Kidney epithelial cell (primary cell): ENCODE measurements at regions not wholly inside any gene's neighbourhood (a gene's known extent, or its start where the extent isn't known, plus 50 kb on each side); places are given as distances from the start of the nearest gene placed in this dataset.
A peak's percentile ranks its signal among the peaks of the same experiment; 100 is the strongest.

Experiments
- DNase-seq: peaks from one replicate; pipeline ENCODE4 v3.0.0-alpha.2; 2010; ENCODE audit warnings: low read depth
- H3K27me3 ChIP-seq: 2 replicates; pipeline ENCODE4 v1.6.0; 2011; ENCODE audit warnings: low read length; ENCODE audit not compliant: control insufficient read depth, insufficient read depth
- H3K36me3 ChIP-seq: 2 replicates; pipeline ENCODE4 v1.5.1; 2011; ENCODE audit warnings: low read length; ENCODE audit not compliant: control insufficient read depth, insufficient read depth
- H3K4me3 ChIP-seq: 2 replicates; pipeline ENCODE4 v1.5.1; 2011; ENCODE audit warnings: low read depth, mild to moderate bottlenecking, control low read depth, low read length
- TF ChIP-seq, protein P1 (sequence below): IDR thresholded peaks from 2 replicates; pipeline ENCODE4 v1.5.1; 2011; ENCODE audit warnings: mild to moderate bottlenecking, moderate library complexity, low read length, control low read depth, inconsistent platforms; ENCODE audit not compliant: insufficient read depth, poor library complexity, severe bottlenecking

DNA sequence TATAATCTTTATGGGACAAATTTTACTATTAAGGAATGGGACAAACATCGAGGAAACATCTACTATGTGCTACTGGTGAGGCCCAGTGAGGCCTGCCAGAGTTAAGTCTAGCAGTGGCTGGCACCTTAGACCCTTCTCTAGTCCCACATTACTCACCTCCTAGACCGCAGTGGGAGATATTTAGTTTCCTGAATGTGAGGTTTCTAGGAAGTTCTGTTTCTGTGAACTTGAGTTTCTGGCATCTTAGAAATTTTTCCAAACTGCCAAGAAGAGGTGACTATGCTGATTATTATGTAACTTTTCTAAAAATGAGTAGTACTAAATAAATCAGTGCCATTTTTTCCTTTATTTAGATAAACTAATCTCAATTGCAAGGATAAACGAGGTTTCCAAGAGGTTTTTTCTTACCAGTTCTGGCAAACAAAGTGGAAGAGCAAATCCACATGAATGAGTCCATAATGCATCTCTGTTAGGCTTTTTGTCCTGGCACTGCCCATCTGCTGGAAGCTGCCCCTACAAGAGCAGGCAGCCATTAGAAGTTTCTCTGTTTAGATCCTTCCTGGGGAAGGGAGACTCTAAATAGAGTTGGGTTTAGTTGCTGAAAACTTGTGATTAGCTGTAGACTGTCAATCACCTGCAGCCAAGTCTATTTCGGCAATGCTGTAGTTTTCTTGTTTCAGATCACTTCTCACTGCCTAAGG is 348.7 kb downstream of the MAN2A1 start:
- TF ChIP-seq, protein P1, sequence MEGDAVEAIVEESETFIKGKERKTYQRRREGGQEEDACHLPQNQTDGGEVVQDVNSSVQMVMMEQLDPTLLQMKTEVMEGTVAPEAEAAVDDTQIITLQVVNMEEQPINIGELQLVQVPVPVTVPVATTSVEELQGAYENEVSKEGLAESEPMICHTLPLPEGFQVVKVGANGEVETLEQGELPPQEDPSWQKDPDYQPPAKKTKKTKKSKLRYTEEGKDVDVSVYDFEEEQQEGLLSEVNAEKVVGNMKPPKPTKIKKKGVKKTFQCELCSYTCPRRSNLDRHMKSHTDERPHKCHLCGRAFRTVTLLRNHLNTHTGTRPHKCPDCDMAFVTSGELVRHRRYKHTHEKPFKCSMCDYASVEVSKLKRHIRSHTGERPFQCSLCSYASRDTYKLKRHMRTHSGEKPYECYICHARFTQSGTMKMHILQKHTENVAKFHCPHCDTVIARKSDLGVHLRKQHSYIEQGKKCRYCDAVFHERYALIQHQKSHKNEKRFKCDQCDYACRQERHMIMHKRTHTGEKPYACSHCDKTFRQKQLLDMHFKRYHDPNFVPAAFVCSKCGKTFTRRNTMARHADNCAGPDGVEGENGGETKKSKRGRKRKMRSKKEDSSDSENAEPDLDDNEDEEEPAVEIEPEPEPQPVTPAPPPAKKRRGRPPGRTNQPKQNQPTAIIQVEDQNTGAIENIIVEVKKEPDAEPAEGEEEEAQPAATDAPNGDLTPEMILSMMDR: no peak
- Histone ChIP-seq H3K27me3 (no peaks in the 10 kb centered on the region), H3K4me3 (no peak overlapping the region), H3K36me3 (no peaks in the 10 kb centered on the region)
- DNase-seq: no peak

DNA sequence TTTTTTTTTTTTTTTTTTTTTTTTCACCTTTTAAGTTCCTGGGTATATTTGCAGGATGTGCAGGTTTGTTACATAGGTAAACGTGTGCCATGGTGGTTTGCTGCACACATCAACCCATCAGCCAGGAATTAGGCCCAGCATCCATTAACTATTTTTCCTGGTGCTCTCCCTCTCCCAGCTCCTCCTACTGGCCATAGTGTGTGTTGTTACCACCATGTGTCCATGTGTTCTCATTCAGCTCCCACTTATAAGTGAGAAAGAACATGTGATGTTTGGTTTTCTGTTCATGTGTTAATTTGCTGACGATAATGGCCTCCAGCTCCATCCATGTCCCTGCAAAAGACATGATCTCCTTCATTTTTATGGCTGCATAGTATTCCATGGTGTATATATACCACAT is 350.5 kb downstream of the MAN2A1 start:
- no peak for DNase-seq

DNA sequence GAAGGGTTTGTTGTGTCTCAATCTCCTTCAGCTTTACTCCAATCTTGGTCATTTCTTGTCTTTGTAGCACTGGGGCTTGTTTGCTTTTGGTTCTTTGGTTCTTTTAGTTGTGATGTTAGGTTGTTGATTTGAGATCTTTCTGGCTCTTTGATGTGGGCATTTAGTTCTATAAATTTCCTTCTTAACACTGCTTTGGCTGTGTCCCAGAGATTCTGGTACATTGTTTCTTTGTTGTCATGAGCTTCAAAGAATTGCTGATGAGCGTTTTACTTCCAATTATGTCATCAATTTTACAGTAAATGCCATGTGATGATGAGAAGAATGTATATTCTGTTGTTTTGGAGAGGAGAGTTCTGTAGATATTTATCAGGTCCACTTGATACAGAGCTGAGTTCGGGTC is 353.3 kb downstream of the MAN2A1 start:
- no peak for DNase-seq
- H3K27me3 ChIP-seq: no peaks in the 10 kb centered on the region
- H3K36me3 ChIP-seq: no peaks in the 10 kb centered on the region
- no peak overlapping the region for H3K4me3 ChIP-seq
- TF ChIP-seq, protein P1: no peak

More for the DNA sequence above, 350.5 kb downstream of the MAN2A1 start:
- Histone ChIP-seq H3K4me3 (no peak overlapping the region), H3K36me3 (no peaks in the 10 kb centered on the region), H3K27me3 (no peaks in the 10 kb centered on the region)
- TF ChIP-seq, protein P1: no peak

DNA sequence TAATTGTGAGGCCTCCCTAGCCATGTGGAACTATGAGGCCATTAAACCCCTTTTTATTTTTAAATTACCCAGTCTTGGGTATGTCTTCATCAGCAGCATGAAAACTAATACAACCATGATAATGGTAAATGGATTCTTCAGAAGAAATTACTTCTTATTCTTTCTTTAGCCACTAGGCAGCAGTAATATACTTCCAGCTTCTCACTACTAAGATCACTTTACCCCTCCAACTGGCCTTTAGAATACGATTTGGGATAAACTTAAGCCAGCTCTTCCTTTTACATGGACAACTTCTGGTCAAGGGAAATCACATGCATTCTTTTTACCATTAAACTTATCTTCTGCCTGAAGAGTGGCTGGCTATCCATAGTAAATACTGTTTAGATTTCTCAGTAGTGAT is 355.4 kb downstream of the MAN2A1 start:
- Histone ChIP-seq H3K4me3 (no peak overlapping the region), H3K36me3 (no peaks in the 10 kb centered on the region), H3K27me3 (no peaks in the 10 kb centered on the region)
- TF ChIP-seq, protein P1: peak; percentile 7
- no peak for DNase-seq

DNA sequence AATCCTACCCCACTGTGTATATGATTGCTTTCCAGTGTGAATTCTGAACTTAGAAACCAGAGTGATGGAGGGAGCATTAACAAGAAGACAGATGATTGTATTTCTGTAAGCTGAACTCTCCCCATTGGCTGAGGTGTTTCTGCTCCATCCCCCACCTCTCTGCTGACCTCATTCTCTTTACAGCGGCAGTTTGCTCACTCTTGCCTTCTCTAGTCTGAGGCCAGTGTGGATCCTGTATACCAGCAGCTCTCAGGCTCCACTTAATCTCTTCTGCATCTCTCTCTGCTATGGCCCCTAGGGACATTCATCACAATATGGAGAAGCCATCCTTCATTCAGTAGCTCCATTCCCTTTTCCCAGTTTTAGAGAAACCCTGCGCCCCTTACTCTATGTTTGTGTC is 358.8 kb downstream of the MAN2A1 start:
- Histone ChIP-seq H3K4me3 (no peak overlapping the region), H3K27me3 (no peaks in the 10 kb centered on the region), H3K36me3 (no peaks in the 10 kb centered on the region)
- TF ChIP-seq, protein P1: no peak
- DNase-seq: no peak

DNA sequence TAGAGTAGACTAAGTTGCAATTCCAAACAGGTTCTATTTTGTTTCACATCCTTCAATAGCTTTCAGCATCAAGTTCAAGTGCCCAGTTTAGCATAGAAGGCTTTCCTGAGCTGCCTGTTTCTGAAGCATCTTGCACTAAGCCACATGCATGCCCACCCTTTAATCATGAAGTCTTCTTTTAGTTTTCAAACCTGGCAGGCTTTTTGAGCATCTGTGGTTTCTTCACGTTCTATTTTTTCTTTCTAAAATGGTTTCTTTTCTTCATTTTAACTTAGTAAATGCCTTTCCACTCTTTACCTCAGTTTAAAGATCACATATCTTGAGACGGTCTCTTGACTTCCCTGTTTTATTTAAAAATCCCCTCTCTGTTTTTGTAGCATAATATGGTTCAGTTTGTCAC is 360.1 kb downstream of the MAN2A1 start:
- TF ChIP-seq, protein P1: no peak
- Histone ChIP-seq H3K4me3 (no peak overlapping the region), H3K27me3 (no peaks in the 10 kb centered on the region), H3K36me3 (no peaks in the 10 kb centered on the region)
- no peak for DNase-seq
